H7 (cell line): ENCODE measurements at regions not wholly inside any gene's neighbourhood (a gene's known extent, or its start where the extent isn't known, plus 50 kb on each side); places are given as distances from the start of the nearest gene placed in this dataset.
"Not testable (repeated sequence)": the region's sequence is repeated elsewhere in the genome, so short reads cannot be mapped to it uniquely, and the experiment has no call there.

Source experiments
- DNase-seq: peaks from one replicate; pipeline ENCODE4 v3.0.0; 2012
- H3K27me3 ChIP-seq: 2 replicates; pipeline ENCODE4 v1.6.0; 2011; ENCODE audit warnings: mild to moderate bottlenecking, low read length; ENCODE audit not compliant: control insufficient read depth, insufficient read depth
- H3K36me3 ChIP-seq: replicated peaks from 2 replicates; pipeline ENCODE4 v1.5.1; 2011; ENCODE audit warnings: low read length; ENCODE audit not compliant: control insufficient read depth, insufficient read depth
- H3K4me3 ChIP-seq: 2 replicates; pipeline ENCODE4 v1.5.1; 2011; ENCODE audit warnings: low read depth, mild to moderate bottlenecking, control low read depth, low read length, moderate library complexity; ENCODE audit not compliant: insufficient read depth

DNA sequence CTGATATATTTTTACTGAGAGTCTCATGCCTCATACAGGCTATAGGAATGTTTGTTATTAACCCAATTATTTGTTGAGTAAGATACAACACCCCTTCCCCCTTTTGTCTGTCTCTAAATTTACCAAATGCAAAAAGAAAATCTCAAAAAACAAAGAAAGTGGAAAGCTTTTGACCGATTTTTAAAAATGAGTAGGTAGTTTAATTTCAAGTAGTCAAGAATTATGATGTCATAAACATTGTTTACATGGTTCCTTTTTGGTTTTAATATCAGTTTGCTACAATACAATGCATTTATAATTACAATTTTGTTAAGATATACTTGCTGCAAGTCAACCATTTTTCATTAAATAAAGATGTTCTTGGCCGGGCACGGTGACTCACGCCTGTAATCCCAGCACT, 84.7 kb upstream of the HMGA2 start:
- no peak overlapping the region for H3K4me3 ChIP-seq
- no peak for DNase-seq
- H3K27me3 ChIP-seq = peaks cover 2% of the 10 kb centered on the region; the same call in 1 of the 2 replicates
- no peaks in the 10 kb centered on the region for H3K36me3 ChIP-seq

GRCh38 chr12:65740506-65740872, 83.8 kb upstream of the HMGA2 start:
- no peaks in the 10 kb centered on the region for H3K36me3 ChIP-seq
- H3K4me3 ChIP-seq = peak overlapping the region; percentile 51; the same call in 1 of the 2 replicates
- peaks cover 2% of the 10 kb centered on the region; the same call in 1 of the 2 replicates for H3K27me3 ChIP-seq
- peak; percentile 19 for DNase-seq

DNA sequence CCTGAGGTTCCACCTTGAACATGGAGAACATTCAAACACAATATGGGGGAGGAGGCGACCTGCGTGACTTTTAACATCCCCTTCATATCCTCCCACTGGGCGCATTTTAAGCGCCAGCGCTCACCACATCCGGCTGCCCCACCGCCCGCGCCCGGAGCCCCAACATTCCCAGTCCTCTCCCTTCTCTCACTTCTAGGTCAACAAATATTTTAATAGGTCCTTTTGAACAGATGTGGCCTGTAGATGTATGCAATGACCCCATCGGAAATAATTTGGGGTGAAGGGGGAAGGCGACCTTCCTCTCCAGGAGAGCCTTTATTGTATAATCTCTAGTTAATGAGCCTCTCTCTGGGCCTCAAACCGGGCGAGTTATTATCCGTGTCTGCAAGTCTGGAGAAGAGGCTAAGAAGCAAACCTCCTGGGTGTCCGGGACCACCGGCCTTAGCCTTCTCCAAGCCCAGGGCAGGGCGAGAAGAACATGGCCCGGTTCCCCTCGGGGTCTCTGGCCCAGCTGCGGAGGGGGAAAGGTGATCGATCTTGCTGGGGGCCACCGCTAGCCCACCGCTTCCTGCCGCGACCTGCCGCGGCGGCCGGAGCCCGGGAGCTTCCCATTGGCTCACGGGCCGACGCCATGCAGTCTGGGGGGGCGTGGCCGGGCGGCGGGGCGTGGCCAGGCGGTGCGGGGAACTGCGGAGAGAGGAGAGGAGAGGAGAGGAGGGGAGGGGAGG, 83.2 kb upstream of the HMGA2 start:
- peaks cover 2% of the 10 kb centered on the region; the same call in 1 of the 2 replicates for H3K27me3 ChIP-seq
- H3K36me3 ChIP-seq = no peaks in the 10 kb centered on the region
- peak; percentile 97 for DNase-seq
- peak overlapping the region; percentile 51 for H3K4me3 ChIP-seq

- DNase-seq = no peak
- Histone ChIP-seq H3K27me3 (peaks cover 2% of the 10 kb centered on the region; the same call in 1 of the 2 replicates), H3K4me3 (peak overlapping the region; percentile 84), H3K36me3 (no peaks in the 10 kb centered on the region)
Measured at GRCh38 chr12:65741656-65742017, 82.6 kb upstream of the HMGA2 start.

DNA sequence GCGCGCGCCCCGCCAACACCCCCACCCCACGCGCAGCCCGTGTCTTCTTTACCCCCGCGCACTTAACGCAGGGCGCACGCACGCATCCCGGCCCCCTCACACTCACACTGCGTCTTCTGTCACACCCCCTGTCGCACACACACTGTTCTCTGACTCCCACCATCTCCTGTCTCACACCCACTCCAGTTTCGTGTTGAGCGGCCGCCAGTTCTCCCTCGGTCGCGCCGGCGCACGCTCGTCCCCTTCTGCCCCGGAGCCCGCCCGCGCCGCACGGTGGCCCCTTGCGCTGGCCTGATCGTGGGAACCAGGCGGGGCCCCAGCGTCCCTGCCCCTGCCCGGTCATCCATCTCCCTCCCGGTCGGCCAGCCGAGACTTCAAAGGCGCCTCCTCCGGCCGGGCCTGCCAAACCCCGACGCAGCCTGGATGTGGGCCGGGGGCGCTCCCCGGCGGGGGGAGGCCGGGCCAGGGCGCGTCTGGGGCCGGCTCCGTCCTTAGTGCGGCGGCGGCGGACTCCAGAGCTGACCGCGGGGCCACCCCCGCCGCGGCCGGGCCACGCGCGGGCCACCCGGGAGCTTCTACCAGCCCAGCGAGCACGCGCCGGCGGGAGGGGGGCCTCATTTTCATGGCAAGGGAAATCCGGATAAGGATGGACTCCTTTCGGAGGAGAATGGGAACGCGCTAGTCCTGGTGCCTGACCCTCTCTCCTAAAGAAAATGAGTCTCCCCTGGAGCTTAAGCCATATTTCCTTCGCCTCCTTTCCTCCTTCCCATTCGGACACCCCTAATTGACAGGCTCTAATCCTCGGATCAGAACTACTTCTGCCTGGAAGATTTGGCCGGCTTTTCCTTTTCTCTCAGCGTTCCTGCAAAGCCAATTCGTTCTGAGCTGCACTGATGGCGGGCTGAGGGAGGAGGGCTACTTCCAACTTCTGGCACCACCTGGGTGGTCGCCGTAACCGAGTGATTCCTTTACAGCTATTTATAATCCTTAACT, 82.0 kb upstream of the HMGA2 start:
- H3K4me3 ChIP-seq = peak overlapping the region; percentile 84

DNA sequence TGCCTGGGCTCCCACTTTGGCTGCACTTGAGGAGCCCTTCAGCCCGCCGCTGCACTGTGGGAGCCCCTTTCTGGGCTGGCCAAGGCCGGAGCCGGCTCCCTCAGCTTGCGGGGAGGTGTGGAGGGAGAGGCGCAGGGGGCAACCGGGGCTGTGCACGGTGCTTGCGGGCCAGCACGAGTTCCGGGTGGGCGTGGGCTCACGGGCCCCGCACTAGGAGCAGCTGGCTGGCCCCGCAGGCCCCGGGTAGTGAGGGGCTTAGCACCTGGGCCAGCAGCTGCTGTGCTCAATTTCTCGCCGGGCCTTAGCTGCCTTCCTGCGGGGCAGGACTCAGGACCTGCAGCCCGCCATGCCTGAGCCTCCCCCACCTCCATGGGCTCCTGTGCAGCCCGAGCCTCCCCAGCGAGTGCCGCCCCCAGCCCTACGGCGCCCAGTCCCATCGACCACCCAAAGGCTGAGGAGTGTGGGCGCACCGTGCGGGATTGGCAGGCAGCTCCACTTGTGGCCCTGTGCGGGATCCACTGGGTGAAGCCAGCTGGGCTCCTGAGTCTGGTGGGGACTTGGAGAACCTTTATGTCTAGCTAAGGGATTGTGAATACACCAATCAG, 79.9 kb upstream of the HMGA2 start:
- H3K27me3 ChIP-seq, DNase-seq, H3K36me3 ChIP-seq, H3K4me3 ChIP-seq: not testable (repeated sequence)

More for the DNA sequence above, 82.0 kb upstream of the HMGA2 start:
- peaks cover 2% of the 10 kb centered on the region; the same call in 1 of the 2 replicates for H3K27me3 ChIP-seq
- H3K36me3 ChIP-seq = no peaks in the 10 kb centered on the region
- peak; percentile 95 for DNase-seq

GRCh38 chr12:65747338-65747737, 76.9 kb upstream of the HMGA2 start:
- H3K36me3 ChIP-seq = no peaks in the 10 kb centered on the region
- DNase-seq = no peak
- H3K27me3 ChIP-seq = peaks cover 2% of the 10 kb centered on the region; the same call in 1 of the 2 replicates
- no peak overlapping the region for H3K4me3 ChIP-seq

GRCh38 chr12:65748332-65748731, 76.0 kb upstream of the HMGA2 start:
- Histone ChIP-seq H3K36me3 (no peaks in the 10 kb centered on the region), H3K27me3 (no peaks in the 10 kb centered on the region), H3K4me3 (no peak overlapping the region)
- DNase-seq = no peak

DNA sequence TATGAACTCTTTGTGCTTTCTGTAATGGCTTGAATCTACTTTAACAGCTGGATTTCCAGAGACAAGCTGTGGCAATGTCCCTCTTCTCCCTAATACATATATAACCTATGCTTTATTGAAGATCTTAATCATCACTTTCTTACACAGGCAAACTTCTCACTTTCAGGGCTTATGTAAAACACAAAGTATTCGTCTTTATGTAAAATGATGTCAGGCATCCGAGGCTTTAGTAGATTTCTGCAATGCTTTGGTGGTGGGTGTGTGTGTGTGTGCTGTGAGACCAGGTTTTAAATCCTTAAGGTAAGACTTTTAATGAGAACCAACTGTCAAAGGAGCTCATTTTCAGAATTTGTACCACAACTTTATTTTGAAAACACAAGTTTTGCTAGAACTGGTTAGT, 70.0 kb upstream of the HMGA2 start:
- no peak for DNase-seq
- H3K36me3 ChIP-seq = no peaks in the 10 kb centered on the region
- H3K4me3 ChIP-seq = no peak overlapping the region
- no peaks in the 10 kb centered on the region for H3K27me3 ChIP-seq

DNA sequence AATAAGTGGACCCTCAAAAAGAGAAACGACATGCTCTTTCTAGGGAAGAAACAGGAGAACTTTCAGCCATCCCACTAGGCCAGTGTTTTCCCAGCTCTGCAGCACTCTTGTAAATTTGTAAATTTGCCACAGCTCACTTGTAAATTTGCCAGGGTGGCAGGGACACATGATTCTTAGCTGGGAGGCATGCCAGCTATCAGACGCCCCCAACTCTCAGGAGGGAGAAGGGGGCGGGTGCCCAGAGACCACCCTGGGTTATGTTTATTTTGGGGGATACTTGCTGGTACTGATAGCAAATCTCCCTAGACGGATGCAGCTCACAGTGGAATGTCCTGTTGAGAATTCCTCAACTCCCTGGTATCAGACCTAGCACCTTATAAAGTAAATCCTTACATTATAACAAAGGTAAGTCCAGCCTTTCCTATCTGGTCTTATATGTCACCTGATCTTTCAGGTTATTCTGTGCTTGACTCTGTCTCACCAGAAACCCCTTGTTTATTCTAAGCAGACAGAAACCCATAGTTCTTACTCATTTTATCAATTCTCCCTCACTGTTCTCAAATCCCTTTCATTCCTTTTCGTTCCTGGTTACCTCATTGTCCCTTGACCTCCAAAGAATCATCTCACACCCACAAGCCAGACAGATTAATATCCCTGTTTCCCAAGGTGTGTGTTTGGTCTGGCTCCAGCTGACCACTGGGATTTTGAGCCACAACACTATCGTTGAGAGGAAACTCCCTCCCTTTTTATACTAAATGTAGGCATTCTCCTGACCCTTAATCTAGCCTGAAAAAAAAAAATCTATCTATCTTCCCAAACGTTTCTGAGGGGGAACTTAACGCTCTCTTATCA, 69.3 kb upstream of the HMGA2 start:
- Histone ChIP-seq H3K36me3 (no peaks in the 10 kb centered on the region), H3K4me3 (no peak overlapping the region), H3K27me3 (no peaks in the 10 kb centered on the region)
- no peak for DNase-seq

DNA sequence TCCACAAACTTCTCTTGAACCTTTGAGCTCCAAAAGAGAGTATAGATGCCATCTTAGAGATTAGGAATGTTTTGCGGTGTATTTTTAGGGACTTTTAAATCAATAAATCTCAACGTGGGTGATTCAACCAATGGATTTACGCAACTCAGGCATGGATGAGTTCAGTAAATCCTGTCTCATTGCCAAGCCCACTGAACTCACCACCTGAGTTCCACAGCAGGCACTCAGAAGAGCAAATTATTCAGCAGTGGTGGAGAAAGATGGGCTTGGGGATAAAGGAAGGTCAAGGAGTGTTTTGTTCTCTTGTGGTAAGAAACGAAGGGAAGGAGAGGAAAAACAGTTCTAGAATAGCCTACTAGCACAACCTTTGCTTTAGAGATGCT, 68.7 kb upstream of the HMGA2 start:
- no peak overlapping the region for H3K4me3 ChIP-seq

DNA sequence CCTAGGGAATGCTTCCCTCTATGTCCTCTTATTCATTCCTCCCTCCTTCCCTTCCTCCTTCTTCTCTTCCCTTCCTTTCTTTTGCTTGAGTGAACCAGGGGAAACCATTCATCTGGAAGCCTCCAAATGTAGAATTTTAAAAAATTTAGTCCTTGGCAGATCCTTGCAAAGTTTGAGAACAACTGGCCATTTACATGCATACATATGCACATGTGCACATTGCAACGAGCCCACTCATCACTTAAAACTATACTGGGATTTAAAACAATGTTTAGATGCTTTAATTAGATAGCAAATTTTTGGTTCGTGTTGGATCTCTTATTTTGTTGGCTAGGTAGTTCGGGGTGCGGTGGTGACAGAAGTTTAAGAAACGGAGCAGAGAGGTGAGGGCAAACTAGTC, 68.0 kb upstream of the HMGA2 start:
- Histone ChIP-seq H3K27me3 (no peaks in the 10 kb centered on the region), H3K36me3 (no peaks in the 10 kb centered on the region), H3K4me3 (no peak overlapping the region)
- no peak for DNase-seq

More for the DNA sequence above, 68.7 kb upstream of the HMGA2 start:
- no peak for DNase-seq
- Histone ChIP-seq H3K36me3 (no peaks in the 10 kb centered on the region), H3K27me3 (no peaks in the 10 kb centered on the region)

DNA sequence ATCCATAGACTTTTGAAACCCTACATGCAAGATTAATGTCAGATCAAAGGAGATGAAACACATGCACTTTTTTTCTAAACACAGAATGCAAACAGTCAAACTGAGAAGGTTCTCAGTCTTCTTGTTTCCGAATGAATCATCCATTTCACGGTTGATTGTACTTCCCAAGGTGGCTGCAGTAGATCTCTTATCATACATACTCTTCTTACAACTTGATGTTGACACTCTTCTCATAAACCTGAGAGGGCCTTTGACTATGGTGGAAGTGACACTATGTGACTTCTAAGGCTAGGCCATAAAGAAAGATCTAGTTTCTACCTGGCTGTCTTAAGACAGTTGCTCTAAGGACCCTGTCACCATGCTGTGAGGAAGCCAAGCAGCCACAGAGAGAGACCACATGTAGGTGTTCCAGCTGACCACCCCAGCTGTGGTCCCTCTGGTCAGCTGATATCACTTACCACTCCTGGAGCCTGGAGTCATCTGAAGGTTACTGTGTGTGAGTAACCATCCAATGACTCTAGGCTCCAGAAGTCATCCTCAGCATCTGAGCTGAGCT, 67.2 kb upstream of the HMGA2 start:
- no peak overlapping the region for H3K4me3 ChIP-seq
- DNase-seq = no peak
- H3K36me3 ChIP-seq = no peaks in the 10 kb centered on the region
- no peaks in the 10 kb centered on the region for H3K27me3 ChIP-seq

DNA sequence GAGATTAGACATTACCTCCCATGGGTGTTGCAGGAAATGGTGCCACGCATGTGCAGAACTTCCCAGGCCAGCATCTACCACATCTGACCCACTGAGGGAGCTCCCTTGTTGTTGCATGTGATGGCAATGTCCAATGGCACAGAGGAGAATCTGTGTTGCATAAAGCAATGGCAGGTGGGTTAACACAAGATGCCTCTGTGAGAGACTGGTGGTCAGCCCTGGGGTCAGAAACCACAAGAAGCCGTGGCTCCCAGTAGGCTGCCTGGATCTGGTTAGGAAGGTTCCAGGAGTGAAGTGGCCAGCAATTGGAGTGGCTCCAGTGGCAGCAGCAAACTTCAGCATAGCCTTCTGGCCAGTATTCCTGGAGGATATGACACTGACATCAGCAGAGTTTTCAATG, 65.9 kb upstream of the HMGA2 start:
- no peak for DNase-seq
- H3K27me3 ChIP-seq = no peaks in the 10 kb centered on the region
- H3K36me3 ChIP-seq = no peaks in the 10 kb centered on the region
- no peak overlapping the region for H3K4me3 ChIP-seq
